ENCODE measurements at regions not wholly inside any gene's neighbourhood (a gene's known extent, or its start where the extent isn't known, plus 50 kb on each side); places are given as distances from the start of the nearest gene placed in this dataset.

DNA sequence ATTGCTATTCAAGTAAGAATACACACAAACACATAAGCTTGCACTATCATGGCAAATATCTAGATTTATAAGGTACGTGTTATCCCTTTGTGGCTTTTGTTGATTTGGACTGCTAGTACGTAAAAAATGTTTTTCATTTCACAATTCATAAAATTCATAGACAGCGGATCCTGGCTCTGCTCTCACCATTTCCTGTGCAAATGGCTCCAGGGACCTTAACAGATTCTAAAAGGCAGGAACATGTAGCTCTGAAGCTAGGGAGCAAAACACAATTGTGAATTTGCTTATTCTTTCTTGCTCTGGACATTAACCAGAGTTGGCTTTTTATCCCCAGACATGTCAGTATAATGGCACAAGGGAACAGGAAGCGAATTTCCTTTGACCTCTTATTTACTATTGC, 1019.9 kb upstream of the WWC1 start:
- no peaks in the 10 kb centered on the region for H3K36me3 ChIP-seq (ENCODE audit: control insufficient read depth in 3 of 3, insufficient read depth in 3 of 3, low read length in 3 of 3)
- no peaks in the 10 kb centered on the region for H3K27me3 ChIP-seq (ENCODE audit: control insufficient read depth in 3 of 3, insufficient read depth in 3 of 3, low read length in 3 of 3)
- no peak overlapping the region for H3K9ac ChIP-seq (ENCODE audit: low read depth in 1 of 3, low read length in 3 of 3)
- no peaks in the 10 kb centered on the region for H3K9me3 ChIP-seq (ENCODE audit: control insufficient read depth in 3 of 3, low read length in 3 of 3)
- H3K4me1 ChIP-seq (ENCODE audit: control insufficient read depth in 3 of 3, insufficient read depth in 3 of 3, low read length in 3 of 3) = no peaks in the 10 kb centered on the region
- no peak overlapping the region for H3K27ac ChIP-seq (ENCODE audit: low read depth, low read length)
- H3K4me3 ChIP-seq (ENCODE audit: low read length in 3 of 3) = no peak overlapping the region

DNA sequence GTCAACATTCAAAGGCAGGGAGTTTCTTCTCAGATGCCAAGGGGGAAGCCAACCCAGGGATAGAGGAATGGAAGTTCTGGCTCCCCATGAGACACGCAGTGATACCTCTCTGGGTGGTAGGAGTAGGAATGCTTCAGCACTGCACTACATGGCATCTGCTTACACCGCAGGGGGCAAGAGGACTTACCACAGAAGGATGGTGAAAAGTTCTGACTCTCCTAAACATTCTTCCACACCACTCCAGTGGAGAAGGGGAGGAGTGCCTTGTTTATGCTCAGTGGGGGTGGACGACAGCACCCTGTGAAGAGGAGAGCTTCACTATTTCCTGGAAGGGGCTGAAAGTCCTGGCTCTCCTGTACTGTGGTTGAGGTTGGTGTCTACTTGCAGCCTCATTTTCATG, 1011.3 kb upstream of the WWC1 start:
- H3K4me3 ChIP-seq (ENCODE audit: low read length in 3 of 3) = no peak overlapping the region
- no peaks in the 10 kb centered on the region for H3K36me3 ChIP-seq (ENCODE audit: control insufficient read depth in 3 of 3, insufficient read depth in 3 of 3, low read length in 3 of 3)
- H3K9ac ChIP-seq (ENCODE audit: low read depth in 1 of 3, low read length in 3 of 3) = no peak overlapping the region
- H3K27me3 ChIP-seq (ENCODE audit: control insufficient read depth in 3 of 3, insufficient read depth in 3 of 3, low read length in 3 of 3) = no peaks in the 10 kb centered on the region
- H3K9me3 ChIP-seq (ENCODE audit: control insufficient read depth in 3 of 3, low read length in 3 of 3) = no peaks in the 10 kb centered on the region
- no peak overlapping the region for H3K27ac ChIP-seq (ENCODE audit: low read depth, low read length)
- no peaks in the 10 kb centered on the region for H3K4me1 ChIP-seq (ENCODE audit: control insufficient read depth in 3 of 3, insufficient read depth in 3 of 3, low read length in 3 of 3)

- no peak overlapping the region for H3K9ac ChIP-seq (ENCODE audit: low read depth in 1 of 3, low read length in 3 of 3)
- H3K36me3 ChIP-seq (ENCODE audit: control insufficient read depth in 3 of 3, insufficient read depth in 3 of 3, low read length in 3 of 3) = no peaks in the 10 kb centered on the region
- H3K4me1 ChIP-seq (ENCODE audit: control insufficient read depth in 3 of 3, insufficient read depth in 3 of 3, low read length in 3 of 3) = no peaks in the 10 kb centered on the region
- H3K27me3 ChIP-seq (ENCODE audit: control insufficient read depth in 3 of 3, insufficient read depth in 3 of 3, low read length in 3 of 3) = no peaks in the 10 kb centered on the region
- no peak overlapping the region for H3K27ac ChIP-seq (ENCODE audit: low read depth, low read length)
- H3K4me3 ChIP-seq (ENCODE audit: low read length in 3 of 3) = no peak overlapping the region
- no peaks in the 10 kb centered on the region for H3K9me3 ChIP-seq (ENCODE audit: control insufficient read depth in 3 of 3, low read length in 3 of 3)
Measured at GRCh38 chr5:167281925-167282324, 1009.5 kb upstream of the WWC1 start.

- Histone ChIP-seq H3K4me3 (ENCODE audit: low read length in 3 of 3) (no peak overlapping the region), H3K36me3 (ENCODE audit: control insufficient read depth in 3 of 3, insufficient read depth in 3 of 3, low read length in 3 of 3) (no peaks in the 10 kb centered on the region), H3K9ac (ENCODE audit: low read depth in 1 of 3, low read length in 3 of 3) (no peak overlapping the region), H3K27me3 (ENCODE audit: control insufficient read depth in 3 of 3, insufficient read depth in 3 of 3, low read length in 3 of 3) (no peaks in the 10 kb centered on the region), H3K9me3 (ENCODE audit: control insufficient read depth in 3 of 3, low read length in 3 of 3) (no peaks in the 10 kb centered on the region), H3K4me1 (ENCODE audit: control insufficient read depth in 3 of 3, insufficient read depth in 3 of 3, low read length in 3 of 3) (no peaks in the 10 kb centered on the region), H3K27ac (ENCODE audit: low read depth, low read length) (no peak overlapping the region)
Measured at GRCh38 chr5:167283691-167284090, 1007.8 kb upstream of the WWC1 start.

- Histone ChIP-seq H3K4me3 (ENCODE audit: low read length in 3 of 3) (no peak overlapping the region), H3K27ac (ENCODE audit: low read depth, low read length) (no peak overlapping the region), H3K36me3 (ENCODE audit: control insufficient read depth in 3 of 3, insufficient read depth in 3 of 3, low read length in 3 of 3) (no peaks in the 10 kb centered on the region), H3K9ac (ENCODE audit: low read depth in 1 of 3, low read length in 3 of 3) (no peak overlapping the region), H3K4me1 (ENCODE audit: control insufficient read depth in 3 of 3, insufficient read depth in 3 of 3, low read length in 3 of 3) (no peaks in the 10 kb centered on the region), H3K27me3 (ENCODE audit: control insufficient read depth in 3 of 3, insufficient read depth in 3 of 3, low read length in 3 of 3) (no peaks in the 10 kb centered on the region), H3K9me3 (ENCODE audit: control insufficient read depth in 3 of 3, low read length in 3 of 3) (no peaks in the 10 kb centered on the region)
Measured at GRCh38 chr5:167284222-167284890, 1007.1 kb upstream of the WWC1 start.

DNA sequence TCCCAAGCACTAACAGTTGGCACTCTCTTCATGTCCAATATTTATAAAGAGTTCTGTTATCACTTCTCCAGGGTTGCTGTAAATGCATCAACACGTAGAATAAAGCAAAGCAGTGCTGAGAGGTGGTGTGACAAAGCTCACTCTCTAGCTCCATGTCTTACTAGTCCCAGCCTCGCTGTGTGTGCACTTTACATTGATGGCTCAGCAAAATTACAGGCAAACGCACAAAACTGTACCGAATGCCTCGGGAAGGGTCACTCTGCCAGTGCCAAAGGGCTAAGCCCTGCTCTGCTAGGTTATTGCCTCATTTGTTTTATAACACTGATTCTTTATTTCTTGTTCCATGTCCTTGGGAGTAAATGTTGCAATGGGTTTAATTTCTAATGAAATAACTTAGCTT, 1005.9 kb upstream of the WWC1 start:
- H3K9me3 ChIP-seq (ENCODE audit: control insufficient read depth in 3 of 3, low read length in 3 of 3) = no peaks in the 10 kb centered on the region
- no peaks in the 10 kb centered on the region for H3K36me3 ChIP-seq (ENCODE audit: control insufficient read depth in 3 of 3, insufficient read depth in 3 of 3, low read length in 3 of 3)
- H3K27ac ChIP-seq (ENCODE audit: low read depth, low read length) = no peak overlapping the region
- H3K4me1 ChIP-seq (ENCODE audit: control insufficient read depth in 3 of 3, insufficient read depth in 3 of 3, low read length in 3 of 3) = no peaks in the 10 kb centered on the region
- no peak overlapping the region for H3K4me3 ChIP-seq (ENCODE audit: low read length in 3 of 3)
- no peaks in the 10 kb centered on the region for H3K27me3 ChIP-seq (ENCODE audit: control insufficient read depth in 3 of 3, insufficient read depth in 3 of 3, low read length in 3 of 3)
- no peak overlapping the region for H3K9ac ChIP-seq (ENCODE audit: low read depth in 1 of 3, low read length in 3 of 3)

DNA sequence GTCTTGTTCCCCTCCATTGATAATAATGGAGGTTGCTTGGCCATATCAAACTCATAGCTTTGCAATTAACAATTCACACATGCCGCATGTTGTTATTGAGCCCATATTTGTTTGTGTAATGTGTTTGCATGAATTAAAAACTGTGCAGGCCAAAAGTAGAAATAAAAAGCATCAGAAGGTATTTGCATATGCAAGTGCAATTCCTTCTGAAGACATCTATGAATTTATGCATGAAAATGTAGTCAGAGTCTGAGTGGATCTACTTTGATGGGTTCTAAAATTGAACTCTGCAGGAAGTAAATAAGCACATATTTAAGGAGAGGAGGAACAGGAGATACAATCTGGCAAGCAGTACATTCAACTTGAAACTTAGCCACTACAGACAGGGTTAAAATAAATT, 1004.6 kb upstream of the WWC1 start:
- H3K27ac ChIP-seq (ENCODE audit: low read depth, low read length) = no peak overlapping the region
- no peaks in the 10 kb centered on the region for H3K36me3 ChIP-seq (ENCODE audit: control insufficient read depth in 3 of 3, insufficient read depth in 3 of 3, low read length in 3 of 3)
- H3K27me3 ChIP-seq (ENCODE audit: control insufficient read depth in 3 of 3, insufficient read depth in 3 of 3, low read length in 3 of 3) = no peaks in the 10 kb centered on the region
- H3K9ac ChIP-seq (ENCODE audit: low read depth in 1 of 3, low read length in 3 of 3) = no peak overlapping the region
- H3K4me3 ChIP-seq (ENCODE audit: low read length in 3 of 3) = no peak overlapping the region
- H3K9me3 ChIP-seq (ENCODE audit: control insufficient read depth in 3 of 3, low read length in 3 of 3) = no peaks in the 10 kb centered on the region
- H3K4me1 ChIP-seq (ENCODE audit: control insufficient read depth in 3 of 3, insufficient read depth in 3 of 3, low read length in 3 of 3) = no peaks in the 10 kb centered on the region

DNA sequence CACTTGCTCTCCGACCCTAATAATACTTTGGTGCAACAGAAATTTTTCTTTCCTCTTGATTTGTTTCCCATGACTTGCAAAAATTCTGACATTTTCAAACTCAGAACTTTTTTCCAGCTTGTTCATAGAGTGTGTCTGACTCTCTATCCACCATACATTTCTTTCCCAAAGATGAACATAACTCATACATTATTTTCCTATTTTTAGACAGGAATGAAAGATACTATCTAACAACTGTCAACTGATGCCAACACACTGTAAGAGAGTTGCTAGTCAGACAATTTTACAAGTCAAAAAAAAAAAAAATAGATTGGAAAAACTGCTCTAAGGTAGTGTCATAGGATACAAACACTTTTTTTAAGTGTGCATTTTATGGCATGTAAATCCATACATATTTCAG, 1001.0 kb upstream of the WWC1 start:
- Histone ChIP-seq H3K27ac (ENCODE audit: low read depth, low read length) (no peak overlapping the region), H3K4me1 (ENCODE audit: control insufficient read depth in 3 of 3, insufficient read depth in 3 of 3, low read length in 3 of 3) (peaks cover 0 to 5% (median 0%) of the 10 kb centered on the region in 3 donors), H3K4me3 (ENCODE audit: low read length in 3 of 3) (no peak overlapping the region), H3K36me3 (ENCODE audit: control insufficient read depth in 3 of 3, insufficient read depth in 3 of 3, low read length in 3 of 3) (no peaks in the 10 kb centered on the region), H3K9me3 (ENCODE audit: control insufficient read depth in 3 of 3, low read length in 3 of 3) (no peaks in the 10 kb centered on the region), H3K9ac (ENCODE audit: low read depth in 1 of 3, low read length in 3 of 3) (no peak overlapping the region), H3K27me3 (ENCODE audit: control insufficient read depth in 3 of 3, insufficient read depth in 3 of 3, low read length in 3 of 3) (no peaks in the 10 kb centered on the region)

DNA sequence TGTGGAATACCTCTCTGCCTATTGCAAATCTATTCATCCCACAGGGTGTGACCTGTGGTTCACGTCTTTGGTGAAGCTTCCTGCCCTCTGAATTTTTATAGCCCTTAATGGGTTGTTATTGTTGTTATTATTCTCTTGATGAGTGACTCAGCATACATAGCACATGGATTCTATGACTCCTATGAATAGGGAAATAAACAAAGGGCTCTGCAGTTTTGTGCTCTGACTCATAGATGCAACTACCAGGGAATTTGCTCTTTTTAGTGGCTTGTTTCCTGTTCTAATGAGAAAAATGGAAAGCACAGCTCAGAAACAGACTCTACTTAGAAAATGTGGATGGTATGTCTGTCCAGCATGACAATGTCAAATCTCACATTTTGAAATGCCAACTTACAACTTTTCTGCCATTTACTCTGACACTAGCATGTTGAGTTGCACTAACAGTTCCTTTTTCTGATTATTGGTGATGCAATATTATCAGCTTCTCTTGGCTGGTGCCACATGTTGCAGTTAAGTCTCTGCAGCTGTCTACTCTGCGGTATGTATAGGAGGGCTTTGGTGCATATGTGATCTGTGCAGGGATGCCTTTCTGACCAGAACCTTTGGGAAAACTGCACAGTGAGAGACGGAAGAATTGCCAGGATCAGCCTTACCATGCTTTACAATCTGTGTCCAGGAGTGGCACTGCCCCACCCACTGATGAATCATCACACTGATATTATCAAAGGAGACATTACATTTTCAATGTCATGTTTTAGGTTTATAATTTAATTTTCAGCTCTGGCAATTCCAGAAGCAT, 996.4 kb upstream of the WWC1 start:
- peaks cover 0 to 9% (median 2%) of the 10 kb centered on the region in 3 donors for H3K4me1 ChIP-seq (ENCODE audit: control insufficient read depth in 3 of 3, insufficient read depth in 3 of 3, low read length in 3 of 3)
- H3K9ac ChIP-seq (ENCODE audit: low read depth in 1 of 3, low read length in 3 of 3) = no peak overlapping the region
- no peaks in the 10 kb centered on the region for H3K36me3 ChIP-seq (ENCODE audit: control insufficient read depth in 3 of 3, insufficient read depth in 3 of 3, low read length in 3 of 3)
- H3K27ac ChIP-seq (ENCODE audit: low read depth, low read length) = no peak overlapping the region
- no peaks in the 10 kb centered on the region for H3K27me3 ChIP-seq (ENCODE audit: control insufficient read depth in 3 of 3, insufficient read depth in 3 of 3, low read length in 3 of 3)
- no peak overlapping the region for H3K4me3 ChIP-seq (ENCODE audit: low read length in 3 of 3)
- H3K9me3 ChIP-seq (ENCODE audit: control insufficient read depth in 3 of 3, low read length in 3 of 3) = no peaks in the 10 kb centered on the region

- Histone ChIP-seq H3K27ac (ENCODE audit: low read depth, low read length) (no peak overlapping the region), H3K9ac (ENCODE audit: low read depth in 1 of 3, low read length in 3 of 3) (no peak overlapping the region), H3K4me1 (ENCODE audit: control insufficient read depth in 3 of 3, insufficient read depth in 3 of 3, low read length in 3 of 3) (peaks cover 0 to 9% (median 2%) of the 10 kb centered on the region in 3 donors), H3K36me3 (ENCODE audit: control insufficient read depth in 3 of 3, insufficient read depth in 3 of 3, low read length in 3 of 3) (no peaks in the 10 kb centered on the region), H3K27me3 (ENCODE audit: control insufficient read depth in 3 of 3, insufficient read depth in 3 of 3, low read length in 3 of 3) (no peaks in the 10 kb centered on the region), H3K4me3 (ENCODE audit: low read length in 3 of 3) (no peak overlapping the region), H3K9me3 (ENCODE audit: control insufficient read depth in 3 of 3, low read length in 3 of 3) (no peaks in the 10 kb centered on the region)
Measured at GRCh38 chr5:167295681-167296005, 995.8 kb upstream of the WWC1 start.

Data from skeletal muscle tissue (tissue), 3 donors.